Activated T-cell treated with anti-CD3 and anti-CD28 coated beads, Interleukin-2, amount 50 U/mL, for 24 hours (primary cell): ENCODE measurements at regions not wholly inside any gene's neighbourhood (a gene's known extent, or its start where the extent isn't known, plus 50 kb on each side); places are given as distances from the start of the nearest gene placed in this dataset.

Experiments
- DNase-seq: peaks from one replicate; pipeline ENCODE4 v3.0.0-alpha.2; 2020
- H3K27ac Mint-ChIP-seq: 2 replicates; pipeline ENCODE4 v1.8.0; 2020; ENCODE audit warnings: mild to moderate bottlenecking, mixed read lengths
- H3K27me3 Mint-ChIP-seq: 2 replicates; pipeline ENCODE4 v1.8.0; 2020; ENCODE audit warnings: mixed read lengths
- H3K36me3 Mint-ChIP-seq: 2 replicates; pipeline ENCODE4 v1.8.0; 2020; ENCODE audit warnings: low read depth, mixed read lengths
- H3K4me1 Mint-ChIP-seq: 2 replicates; pipeline ENCODE4 v1.8.0; 2020; ENCODE audit warnings: low read depth, mixed read lengths
- H3K4me3 Mint-ChIP-seq: 2 replicates; pipeline ENCODE4 v1.8.0; 2020; ENCODE audit warnings: mild to moderate bottlenecking, moderate library complexity, mixed read lengths
- H3K9me3 Mint-ChIP-seq: 2 replicates; pipeline ENCODE4 v1.8.0; 2020; ENCODE audit warnings: mixed read lengths

GRCh38 chr3:107098864-107099263 lies 278.4 kb upstream of the CCDC54 start:
- Mint-ChIP-seq H3K27me3 (peaks cover 3% of the 10 kb centered on the region), H3K9me3 (no peaks in the 10 kb centered on the region), H3K4me3 (no peak overlapping the region), H3K27ac (no peak overlapping the region), H3K4me1 (no peaks in the 10 kb centered on the region), H3K36me3 (no peaks in the 10 kb centered on the region)
- DNase-seq: no peak

- H3K4me1 Mint-ChIP-seq: no peaks in the 10 kb centered on the region
- H3K4me3 Mint-ChIP-seq: no peak overlapping the region
- no peaks in the 10 kb centered on the region for H3K27me3 Mint-ChIP-seq
- no peaks in the 10 kb centered on the region for H3K9me3 Mint-ChIP-seq
- DNase-seq: no peak
- H3K36me3 Mint-ChIP-seq: no peaks in the 10 kb centered on the region
- no peak overlapping the region for H3K27ac Mint-ChIP-seq
These were observed 277.1 kb upstream of the CCDC54 start for GRCh38 chr3:107100137-107100536.

GRCh38 chr3:107100573-107100972 lies 276.7 kb upstream of the CCDC54 start:
- DNase-seq: no peak
- no peak overlapping the region for H3K4me3 Mint-ChIP-seq
- H3K4me1 Mint-ChIP-seq: no peaks in the 10 kb centered on the region
- no peaks in the 10 kb centered on the region for H3K9me3 Mint-ChIP-seq
- H3K27ac Mint-ChIP-seq: no peak overlapping the region
- H3K36me3 Mint-ChIP-seq: no peaks in the 10 kb centered on the region
- H3K27me3 Mint-ChIP-seq: no peaks in the 10 kb centered on the region

DNA sequence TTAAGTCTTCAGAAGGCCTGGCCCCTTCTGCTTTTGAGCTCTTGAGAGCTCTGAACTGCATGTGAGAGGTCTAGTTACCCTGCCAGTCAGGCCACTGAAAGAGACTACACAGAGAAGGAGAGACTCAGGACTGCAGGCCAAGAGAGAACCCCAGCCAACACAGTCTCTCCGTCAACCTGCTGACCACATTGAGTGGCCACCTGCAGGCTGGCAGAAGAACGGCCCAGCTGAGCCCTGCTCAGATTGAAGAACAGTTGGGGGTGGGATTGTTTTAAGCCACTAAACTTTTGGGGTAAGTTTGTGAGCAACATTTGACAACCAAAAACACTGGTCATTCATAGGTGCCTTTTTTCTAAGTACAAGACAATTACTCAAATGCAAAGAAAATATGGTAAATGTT lies 273.5 kb upstream of the CCDC54 start:
- H3K9me3 Mint-ChIP-seq: no peaks in the 10 kb centered on the region
- H3K4me3 Mint-ChIP-seq: no peak overlapping the region
- no peaks in the 10 kb centered on the region for H3K27me3 Mint-ChIP-seq
- H3K27ac Mint-ChIP-seq: no peak overlapping the region
- H3K4me1 Mint-ChIP-seq: no peaks in the 10 kb centered on the region
- H3K36me3 Mint-ChIP-seq: no peaks in the 10 kb centered on the region
- no peak for DNase-seq

DNA sequence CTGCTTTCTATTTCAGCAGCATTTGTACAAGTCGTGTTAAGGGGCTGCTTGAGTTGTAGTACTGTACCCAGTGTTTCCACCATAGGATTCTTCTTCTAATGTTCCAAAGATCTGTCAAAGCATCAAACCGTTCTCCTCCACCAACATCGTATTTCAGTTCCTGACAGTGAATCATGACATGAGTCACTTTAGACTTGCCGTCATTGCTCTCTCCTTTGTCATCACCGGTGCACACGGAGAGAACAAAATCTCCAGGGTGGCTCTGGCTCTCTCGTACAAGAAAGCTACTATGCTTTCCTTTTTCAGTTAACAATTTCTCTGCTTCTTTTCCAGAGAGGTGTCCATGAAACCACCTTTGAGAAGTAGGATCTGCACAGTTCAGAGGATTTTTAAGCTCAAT lies 270.9 kb upstream of the CCDC54 start:
- no peaks in the 10 kb centered on the region for H3K4me1 Mint-ChIP-seq
- no peak overlapping the region for H3K4me3 Mint-ChIP-seq
- no peak overlapping the region for H3K27ac Mint-ChIP-seq
- no peak for DNase-seq
- H3K9me3 Mint-ChIP-seq: no peaks in the 10 kb centered on the region
- H3K36me3 Mint-ChIP-seq: no peaks in the 10 kb centered on the region
- no peaks in the 10 kb centered on the region for H3K27me3 Mint-ChIP-seq

DNA sequence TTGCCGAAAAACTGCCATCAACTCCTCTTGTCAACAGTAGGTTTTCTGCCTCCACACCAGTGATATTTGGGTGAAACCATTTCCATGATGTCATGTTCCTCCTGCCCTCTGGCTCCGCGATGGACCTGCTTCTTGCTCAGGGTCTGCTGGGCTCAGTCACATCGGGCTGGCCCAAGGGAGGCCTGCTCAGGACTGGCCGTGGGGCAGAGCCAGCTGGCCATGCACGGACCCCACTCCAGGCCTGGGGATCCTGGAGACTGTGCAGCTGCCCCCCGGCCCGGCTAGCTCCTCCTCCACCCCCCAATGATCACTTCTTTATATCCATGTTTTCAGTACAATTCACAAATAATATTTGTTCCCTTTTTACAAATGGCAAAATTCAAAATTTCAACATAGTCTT lies 270.3 kb upstream of the CCDC54 start:
- no peak overlapping the region for H3K27ac Mint-ChIP-seq
- H3K36me3 Mint-ChIP-seq: no peaks in the 10 kb centered on the region
- DNase-seq: no peak
- H3K4me1 Mint-ChIP-seq: no peaks in the 10 kb centered on the region
- H3K4me3 Mint-ChIP-seq: no peak overlapping the region
- no peaks in the 10 kb centered on the region for H3K9me3 Mint-ChIP-seq
- H3K27me3 Mint-ChIP-seq: no peaks in the 10 kb centered on the region

- Mint-ChIP-seq H3K9me3 (no peaks in the 10 kb centered on the region), H3K36me3 (no peaks in the 10 kb centered on the region), H3K27me3 (no peaks in the 10 kb centered on the region), H3K4me3 (no peak overlapping the region), H3K4me1 (no peaks in the 10 kb centered on the region), H3K27ac (no peak overlapping the region)
- no peak for DNase-seq
These were observed 266.5 kb upstream of the CCDC54 start for GRCh38 chr3:107110596-107111305.

DNA sequence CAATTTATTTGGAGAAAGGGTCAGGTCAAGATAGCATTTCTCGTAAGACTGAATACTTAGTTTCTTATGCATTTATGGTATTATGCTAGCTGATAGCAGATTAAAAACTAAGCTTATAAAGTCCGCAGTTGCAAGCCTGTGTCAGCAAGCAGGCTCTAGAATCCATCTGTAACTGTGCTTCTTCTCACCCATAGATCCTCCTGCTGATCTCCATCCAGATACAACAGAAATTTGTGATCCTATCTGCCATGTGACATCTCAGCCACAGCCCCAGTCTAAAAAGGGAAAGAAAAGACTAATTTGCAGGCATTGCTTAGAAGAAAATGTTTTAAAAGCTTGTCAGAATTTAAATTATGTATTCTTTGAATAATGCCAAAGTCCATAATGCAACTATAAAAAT lies 265.4 kb upstream of the CCDC54 start:
- H3K4me3 Mint-ChIP-seq: no peak overlapping the region
- no peak overlapping the region for H3K27ac Mint-ChIP-seq
- no peaks in the 10 kb centered on the region for H3K9me3 Mint-ChIP-seq
- H3K36me3 Mint-ChIP-seq: no peaks in the 10 kb centered on the region
- no peaks in the 10 kb centered on the region for H3K27me3 Mint-ChIP-seq
- no peak for DNase-seq
- H3K4me1 Mint-ChIP-seq: no peaks in the 10 kb centered on the region

GRCh38 chr3:107112356-107112755 lies 264.9 kb upstream of the CCDC54 start:
- DNase-seq: no peak
- Mint-ChIP-seq H3K27me3 (no peaks in the 10 kb centered on the region), H3K4me3 (no peak overlapping the region), H3K36me3 (no peaks in the 10 kb centered on the region), H3K27ac (no peak overlapping the region), H3K9me3 (no peaks in the 10 kb centered on the region), H3K4me1 (no peaks in the 10 kb centered on the region)

DNA sequence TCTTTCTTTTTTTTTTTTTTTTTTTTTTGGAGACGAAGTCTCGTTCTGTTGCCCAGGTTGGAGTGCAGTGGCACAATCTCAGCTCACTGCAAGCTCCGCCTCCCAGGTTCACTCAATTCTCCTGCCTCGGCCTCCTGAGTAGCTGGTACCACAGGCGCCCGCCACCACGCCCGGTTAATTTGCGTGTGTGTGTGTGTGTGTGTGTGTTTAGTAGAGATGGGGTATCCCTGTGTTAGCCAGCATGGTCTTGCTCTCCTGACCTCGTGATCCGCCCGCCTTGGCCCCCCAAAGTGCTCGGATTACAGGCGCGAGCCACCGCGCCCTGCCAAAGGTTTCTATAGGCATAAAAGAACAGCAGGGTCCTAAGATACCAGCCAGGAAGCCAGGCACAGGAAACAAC lies 261.0 kb upstream of the CCDC54 start:
- no peak overlapping the region for H3K27ac Mint-ChIP-seq
- H3K4me3 Mint-ChIP-seq: no peak overlapping the region
- H3K27me3 Mint-ChIP-seq: no peaks in the 10 kb centered on the region
- H3K9me3 Mint-ChIP-seq: no peaks in the 10 kb centered on the region
- H3K36me3 Mint-ChIP-seq: no peaks in the 10 kb centered on the region
- H3K4me1 Mint-ChIP-seq: no peaks in the 10 kb centered on the region
- no peak for DNase-seq

GRCh38 chr3:107117156-107117555 lies 260.1 kb upstream of the CCDC54 start:
- no peaks in the 10 kb centered on the region for H3K9me3 Mint-ChIP-seq
- no peak for DNase-seq
- no peaks in the 10 kb centered on the region for H3K27me3 Mint-ChIP-seq
- H3K36me3 Mint-ChIP-seq: no peaks in the 10 kb centered on the region
- H3K4me3 Mint-ChIP-seq: no peak overlapping the region
- H3K4me1 Mint-ChIP-seq: no peaks in the 10 kb centered on the region
- H3K27ac Mint-ChIP-seq: no peak overlapping the region

- H3K9me3 Mint-ChIP-seq: no peaks in the 10 kb centered on the region
- no peak overlapping the region for H3K27ac Mint-ChIP-seq
- H3K36me3 Mint-ChIP-seq: no peaks in the 10 kb centered on the region
- H3K4me1 Mint-ChIP-seq: no peaks in the 10 kb centered on the region
- no peaks in the 10 kb centered on the region for H3K27me3 Mint-ChIP-seq
- no peak for DNase-seq
- no peak overlapping the region for H3K4me3 Mint-ChIP-seq
These were observed 259.2 kb upstream of the CCDC54 start for GRCh38 chr3:107117922-107118536.

- no peaks in the 10 kb centered on the region for H3K9me3 Mint-ChIP-seq
- no peaks in the 10 kb centered on the region for H3K4me1 Mint-ChIP-seq
- no peak for DNase-seq
- no peaks in the 10 kb centered on the region for H3K36me3 Mint-ChIP-seq
- H3K27me3 Mint-ChIP-seq: peaks cover 2% of the 10 kb centered on the region
- no peak overlapping the region for H3K4me3 Mint-ChIP-seq
- H3K27ac Mint-ChIP-seq: no peak overlapping the region
These were observed 252.4 kb upstream of the CCDC54 start for GRCh38 chr3:107124885-107125284.

DNA sequence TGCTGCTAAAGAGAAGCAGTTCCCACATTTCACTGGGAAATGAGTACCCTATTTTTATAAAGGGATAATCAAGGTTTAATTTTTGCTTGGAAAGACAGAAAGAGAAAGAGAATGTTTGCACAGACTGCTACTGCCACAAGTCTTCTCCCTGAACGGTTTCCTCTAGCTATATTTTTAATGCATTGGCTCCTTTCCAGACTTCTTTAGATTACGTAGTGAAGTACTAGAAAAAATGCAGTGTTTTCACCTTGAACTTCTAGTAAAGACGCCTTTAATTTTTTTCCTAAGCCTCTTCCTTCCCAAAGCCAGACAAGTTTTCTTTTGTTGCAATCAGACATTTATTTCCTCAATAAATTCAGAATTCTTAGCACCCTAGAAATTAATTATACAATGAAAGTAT lies 248.3 kb upstream of the CCDC54 start:
- H3K4me1 Mint-ChIP-seq: no peaks in the 10 kb centered on the region
- no peak overlapping the region for H3K4me3 Mint-ChIP-seq
- no peak overlapping the region for H3K27ac Mint-ChIP-seq
- H3K27me3 Mint-ChIP-seq: peaks cover 5% of the 10 kb centered on the region
- no peak for DNase-seq
- peaks cover 5% of the 10 kb centered on the region for H3K9me3 Mint-ChIP-seq
- H3K36me3 Mint-ChIP-seq: no peaks in the 10 kb centered on the region

- Mint-ChIP-seq H3K4me3 (no peak overlapping the region), H3K36me3 (no peaks in the 10 kb centered on the region), H3K27me3 (peaks cover 4% of the 10 kb centered on the region), H3K4me1 (no peaks in the 10 kb centered on the region), H3K9me3 (peaks cover 5% of the 10 kb centered on the region), H3K27ac (no peak overlapping the region)
- no peak for DNase-seq
These were observed 247.0 kb upstream of the CCDC54 start for GRCh38 chr3:107130089-107130700.
